Inferior parietal cortex (tissue), 1 donor: ENCODE measurements at regions not wholly inside any gene's neighbourhood (a gene's known extent, or its start where the extent isn't known, plus 50 kb on each side); places are given as distances from the start of the nearest gene placed in this dataset.

ENCODE experiments used
- DNase-seq: peaks from one replicate; pipeline ENCODE4 v3.0.0-alpha.2; 2016; ENCODE audit errors: extremely low spot score

- no peak for DNase-seq
Observed at GRCh38 chr10:4075443-4075842, 290.4 kb upstream of the KLF6 start.

GRCh38 chr10:4074545-4075407 is 289.8 kb upstream of the KLF6 start:
- no peak for DNase-seq

GRCh38 chr10:4073912-4074311 is 288.9 kb upstream of the KLF6 start:
- no peak for DNase-seq

- DNase-seq, result no peak
Observed at GRCh38 chr10:4070921-4071660, 286.1 kb upstream of the KLF6 start.

GRCh38 chr10:4070184-4070583 is 285.2 kb upstream of the KLF6 start:
- no peak for DNase-seq

DNA sequence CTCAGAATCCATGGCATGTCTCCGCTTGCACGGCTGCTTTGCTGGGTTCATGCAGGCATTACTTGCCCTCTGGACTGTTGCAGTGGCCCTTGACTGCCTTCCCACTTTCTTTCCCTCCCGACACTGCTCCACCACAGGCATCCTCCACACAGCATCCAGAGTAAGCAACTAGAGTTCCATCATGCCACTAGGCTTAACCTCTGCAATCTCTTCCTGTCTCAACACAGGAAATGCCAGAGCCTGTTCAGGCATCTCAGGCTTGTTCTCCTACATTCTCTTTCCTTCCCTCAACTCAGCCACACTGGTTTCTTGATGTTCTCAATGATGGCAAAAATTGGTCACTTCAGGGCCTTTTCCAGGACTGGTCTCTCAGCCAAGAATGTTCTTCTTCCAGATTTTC is 284.5 kb upstream of the KLF6 start:
- no peak for DNase-seq

DNA sequence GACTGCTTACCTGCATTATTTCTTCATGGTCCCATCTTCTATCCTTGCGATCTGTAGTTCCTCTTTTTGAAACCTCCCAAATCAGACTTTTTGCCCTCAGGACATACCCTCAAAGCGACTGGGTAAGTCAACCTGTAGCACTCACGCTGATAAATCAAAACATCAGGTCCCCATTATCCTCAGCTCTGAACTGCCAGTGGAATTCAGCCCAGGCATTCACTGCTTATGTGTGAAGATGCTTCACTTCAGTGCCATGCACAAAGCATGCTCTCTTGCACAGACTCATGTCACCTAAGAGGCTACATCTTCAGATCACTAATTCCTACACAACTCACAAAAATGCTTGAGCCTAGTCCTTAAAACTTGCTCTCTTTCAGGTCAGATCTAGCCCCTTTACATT is 283.6 kb upstream of the KLF6 start:
- no peak for DNase-seq

GRCh38 chr10:4067931-4068561 is 283.0 kb upstream of the KLF6 start:
- DNase-seq, result no peak

DNA sequence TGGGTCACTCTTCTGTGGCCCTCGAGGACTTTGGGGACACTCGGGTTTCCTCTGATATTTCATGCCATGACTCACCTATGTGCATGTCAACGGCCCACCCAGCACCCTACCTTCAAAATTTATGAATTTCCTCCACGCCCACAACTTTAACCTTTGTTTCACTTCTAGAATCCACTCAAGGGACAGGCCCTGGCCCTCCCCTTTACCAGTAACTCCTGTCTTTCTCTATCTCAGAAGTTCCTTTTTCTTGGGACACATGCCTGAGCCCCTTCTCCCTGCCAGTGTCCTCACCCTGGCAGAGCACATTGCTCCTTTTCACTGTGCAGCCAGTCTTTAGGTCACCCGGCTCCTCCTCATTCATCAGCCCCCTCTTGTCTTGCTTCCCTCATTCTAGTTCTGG is 282.5 kb upstream of the KLF6 start:
- DNase-seq, result no peak

DNA sequence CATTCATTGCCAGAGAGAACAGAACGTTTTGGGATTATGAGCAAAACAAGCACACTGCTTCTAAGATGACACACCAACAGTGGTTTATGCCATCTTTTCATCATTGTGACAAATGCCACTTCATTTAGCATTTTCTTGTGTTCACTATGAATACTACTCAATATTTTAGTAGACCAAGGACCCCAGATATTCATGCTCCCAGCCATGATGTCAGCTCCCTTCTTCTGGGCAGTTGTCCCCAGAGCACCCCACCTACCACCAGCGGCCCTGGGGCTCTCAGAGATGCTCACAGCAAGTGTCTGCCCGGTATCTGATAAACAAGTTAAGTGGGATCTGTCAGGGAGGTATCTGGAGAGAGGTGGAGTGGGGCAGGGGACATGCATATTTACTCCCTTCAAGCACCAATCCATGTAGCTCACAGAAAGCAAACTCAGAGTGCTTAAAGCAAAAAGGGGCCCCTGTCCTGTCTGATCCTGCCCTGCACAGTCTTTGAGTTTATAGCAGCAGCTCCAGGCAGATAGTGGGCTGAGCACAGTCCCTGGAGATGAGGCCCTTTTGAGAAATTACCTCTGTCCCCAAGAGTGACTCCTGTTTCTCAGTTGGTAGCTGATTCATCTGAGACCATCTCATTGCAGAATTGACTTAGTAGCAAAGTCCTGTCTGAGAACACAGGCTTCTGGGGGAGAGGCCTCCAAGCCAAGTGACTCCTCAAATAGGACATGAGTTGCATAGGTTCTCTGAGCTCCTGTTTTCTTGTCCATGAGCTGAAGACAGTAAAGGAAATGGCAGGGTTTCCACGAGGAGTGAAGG is 281.8 kb upstream of the KLF6 start:
- no peak for DNase-seq

DNA sequence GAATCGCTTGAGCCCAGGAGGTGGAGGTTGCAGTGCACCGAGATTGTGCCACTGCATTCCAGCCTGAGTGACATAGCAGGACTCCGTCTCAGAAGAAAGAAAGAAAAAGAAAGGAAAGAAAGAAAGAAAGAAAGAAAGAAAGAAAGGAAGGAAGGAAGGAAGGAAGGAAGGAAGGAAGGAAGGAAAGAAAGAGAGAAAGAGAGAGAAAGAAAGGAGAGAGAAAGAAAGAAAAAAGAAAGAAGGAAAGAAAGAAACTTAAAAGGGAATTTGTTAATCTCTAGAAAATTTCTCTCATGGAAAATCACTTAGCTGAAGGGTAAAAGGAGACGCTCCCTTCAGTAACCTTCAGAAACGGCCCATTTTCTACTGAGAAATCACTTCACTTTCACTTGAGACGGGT is 279.5 kb upstream of the KLF6 start:
- no peak for DNase-seq

DNA sequence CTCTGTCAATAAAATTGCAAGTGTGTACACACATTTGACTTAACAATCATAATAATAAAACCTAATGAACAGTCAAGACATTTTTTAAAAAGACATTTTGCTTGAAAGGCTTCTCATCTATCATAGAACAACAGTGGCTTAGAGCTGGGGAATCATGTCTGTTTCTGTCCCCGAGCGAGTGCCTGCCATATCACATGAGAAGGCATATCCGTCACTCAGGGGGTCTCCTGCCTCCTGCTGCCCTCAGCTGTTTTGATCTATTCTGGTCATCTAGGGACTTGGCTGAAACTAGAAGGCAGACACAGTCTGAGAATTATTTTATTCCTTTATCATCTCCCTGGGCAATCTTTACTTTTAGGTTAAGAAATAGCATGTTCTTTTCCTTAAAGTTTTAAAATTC is 278.7 kb upstream of the KLF6 start:
- no peak for DNase-seq

- no peak for DNase-seq
Observed at GRCh38 chr10:4062751-4063150, 277.7 kb upstream of the KLF6 start.

- no peak for DNase-seq
Observed at GRCh38 chr10:4062072-4062471, 277.1 kb upstream of the KLF6 start.

- DNase-seq, result peak; percentile 39
Observed at GRCh38 chr10:4061441-4061951, 276.5 kb upstream of the KLF6 start.

DNA sequence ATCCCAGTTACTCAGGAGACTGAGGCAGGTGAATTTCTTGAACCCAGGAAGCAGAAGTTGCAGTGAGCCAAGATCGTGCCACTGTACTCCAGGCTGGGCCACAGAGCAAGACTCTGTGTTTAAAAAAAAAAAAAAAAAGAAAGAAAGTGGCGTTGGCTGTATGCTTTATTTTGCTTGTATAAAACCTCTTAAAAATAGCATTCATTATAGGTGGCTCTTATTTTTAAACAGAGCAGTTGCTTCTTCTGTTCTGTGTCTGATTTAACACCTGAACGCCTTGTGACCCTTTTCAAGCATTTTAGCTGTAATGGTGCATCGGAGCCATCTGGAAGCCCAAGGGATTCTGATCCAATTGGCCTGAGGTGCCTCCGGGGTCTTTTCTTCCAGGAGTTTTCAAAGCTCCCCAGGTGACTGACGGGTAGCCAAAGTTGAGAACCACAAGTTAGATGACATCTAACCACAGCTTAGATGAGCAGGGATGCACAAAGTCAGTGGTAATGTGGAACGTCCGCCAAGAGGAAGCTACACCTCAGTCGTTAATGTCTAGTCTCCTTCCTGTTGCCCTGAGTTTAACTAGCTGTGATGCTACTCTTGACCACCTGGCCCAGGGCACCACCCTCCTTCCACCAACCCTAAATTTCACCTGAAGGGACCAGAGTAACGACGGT is 274.6 kb upstream of the KLF6 start:
- no peak for DNase-seq

GRCh38 chr10:4058514-4059029 is 273.6 kb upstream of the KLF6 start:
- DNase-seq, result no peak

DNA sequence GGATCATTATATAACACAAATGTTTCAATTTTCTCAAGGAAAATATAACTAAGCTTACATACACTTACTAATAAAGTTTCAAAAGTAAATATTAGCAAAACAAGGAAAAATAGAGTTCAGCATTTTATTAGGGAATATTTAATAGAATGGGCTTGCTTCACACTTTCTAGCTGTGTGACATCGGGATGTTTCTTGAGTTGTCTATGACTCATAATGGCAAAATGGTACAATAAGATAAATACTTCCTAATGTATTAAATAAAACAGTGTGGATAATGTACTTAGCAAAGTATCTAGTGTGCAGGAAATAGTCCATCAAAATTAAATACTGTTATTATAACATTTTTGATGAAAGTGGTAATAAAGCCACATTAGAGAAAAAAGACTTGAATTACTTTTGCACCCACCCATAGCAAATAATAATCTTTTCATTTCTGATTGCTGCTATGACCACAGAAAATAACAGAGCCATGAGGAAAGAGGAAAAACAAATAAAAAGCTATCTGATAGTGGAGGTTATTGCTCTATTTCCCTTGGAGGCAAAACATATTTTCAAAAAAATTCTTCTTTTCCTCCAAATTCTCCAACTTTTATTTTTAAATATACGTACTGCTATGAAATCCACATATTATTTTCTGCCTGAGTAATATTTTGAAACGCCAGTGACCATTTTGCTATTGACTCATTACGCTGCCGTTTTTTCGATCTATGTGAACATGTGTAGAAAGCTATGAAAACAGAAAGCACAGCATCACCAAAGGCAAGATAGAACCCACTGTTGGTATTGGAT is 272.9 kb upstream of the KLF6 start:
- no peak for DNase-seq

GRCh38 chr10:4057021-4057420 is 272.0 kb upstream of the KLF6 start:
- DNase-seq, result no peak
